Thymus (tissue), 11 donors: ENCODE measurements at regions not wholly inside any gene's neighbourhood (a gene's known extent, or its start where the extent isn't known, plus 50 kb on each side); places are given as distances from the start of the nearest gene placed in this dataset.

Source experiments
- DNase-seq, 9 donors: peaks; one replicate each; pipeline ENCODE4 v3.0.0-alpha.2; 2013; ENCODE audit warnings: low spot score in 9 of 9, low read depth in 6 of 9, missing footprints in 1 of 9
- H3K27ac ChIP-seq, 2 donors: one replicate each; pipeline ENCODE4 v1.5.1; 2013; ENCODE audit warnings: control low read depth in 1 of 2, low read depth in 1 of 2, low read length in 1 of 2, mild to moderate bottlenecking in 1 of 2, moderate library complexity in 1 of 2
- H3K27me3 ChIP-seq, 2 donors: one replicate each; pipeline ENCODE4 v1.5.1; 2013; ENCODE audit warnings: low read length in 1 of 2; ENCODE audit not compliant: control insufficient read depth in 2 of 2, insufficient read depth in 1 of 2
- H3K36me3 ChIP-seq, 2 donors: one replicate each; pipeline ENCODE4 v1.5.1; 2013; ENCODE audit warnings: low read length in 1 of 2, mild to moderate bottlenecking in 1 of 2, moderate library complexity in 1 of 2; ENCODE audit not compliant: control insufficient read depth in 2 of 2, insufficient read depth in 2 of 2
- H3K4me1 ChIP-seq, 2 donors: one replicate each; pipeline ENCODE4 v1.5.1; 2013; ENCODE audit warnings: low read length in 2 of 2; ENCODE audit not compliant: control insufficient read depth in 2 of 2, insufficient read depth in 2 of 2
- H3K4me3 ChIP-seq, 2 donors: one replicate each; pipeline ENCODE4 v1.5.1; 2013; ENCODE audit warnings: low read length in 2 of 2, control low read depth in 1 of 2, mild to moderate bottlenecking in 1 of 2
- H3K9me3 ChIP-seq, 2 donors: one replicate each; pipeline ENCODE4 v1.5.1; 2013; ENCODE audit warnings: low read length in 1 of 2, mild to moderate bottlenecking in 1 of 2; ENCODE audit not compliant: control insufficient read depth in 2 of 2, insufficient read depth in 1 of 2
- WGBS: extraction: QIAGEN DNeasy Blood & Tissue Kit; methylation state at CpG from one replicate; pipeline ENCODE4 v1.1.7; 2013; 5-methylcytosine and 5-hydroxymethylcytosine counted together
- donor health status: healthy.

GRCh38 chr6:48826901-48827701 is 636.0 kb downstream of the MMUT start:
- Histone ChIP-seq H3K4me1 (no peaks in the 10 kb centered on the region), H3K4me3 (no peak overlapping the region), H3K27ac (no peak overlapping the region), H3K9me3 (no peaks in the 10 kb centered on the region), H3K36me3 (no peaks in the 10 kb centered on the region), H3K27me3 (no peaks in the 10 kb centered on the region)
- 92% methylated on average over 6 of the region's 6 CpGs for WGBS
- no peak for DNase-seq

GRCh38 chr6:48826152-48826515 is 636.9 kb downstream of the MMUT start:
- Histone ChIP-seq H3K4me1 (no peaks in the 10 kb centered on the region), H3K4me3 (no peak overlapping the region), H3K9me3 (no peaks in the 10 kb centered on the region), H3K36me3 (no peaks in the 10 kb centered on the region), H3K27ac (no peak overlapping the region), H3K27me3 (no peaks in the 10 kb centered on the region)
- whole genome bisulfite sequencing, result 89% methylated on average over 2 of the region's 2 CpGs
- DNase-seq, result no peak

GRCh38 chr6:48825501-48826151 is 637.4 kb downstream of the MMUT start:
- Histone ChIP-seq H3K4me1 (no peaks in the 10 kb centered on the region), H3K27me3 (no peaks in the 10 kb centered on the region), H3K9me3 (no peaks in the 10 kb centered on the region), H3K27ac (no peak overlapping the region), H3K4me3 (no peak overlapping the region), H3K36me3 (no peaks in the 10 kb centered on the region)
- 95% methylated on average over 3 of the region's 3 CpGs for WGBS
- DNase-seq, result no peak

- H3K27ac ChIP-seq, result no peak overlapping the region
- H3K9me3 ChIP-seq, result peaks cover 0 to 3% of the 10 kb centered on the region in 2 donors
- DNase-seq, result no peak
Measured at GRCh38 chr6:48818052-48818412, 645.0 kb downstream of the MMUT start.

GRCh38 chr6:48817333-48818051 is 645.6 kb downstream of the MMUT start:
- 89% methylated on average over 4 of the region's 4 CpGs for WGBS
- H3K27me3 ChIP-seq, result no peaks in the 10 kb centered on the region

More at GRCh38 chr6:48818052-48818412, 645.0 kb downstream of the MMUT start:
- no peak overlapping the region for H3K4me3 ChIP-seq
- H3K27me3 ChIP-seq, result no peaks in the 10 kb centered on the region
- no peaks in the 10 kb centered on the region for H3K36me3 ChIP-seq
- no peaks in the 10 kb centered on the region for H3K4me1 ChIP-seq

GRCh38 chr6:48814957-48815356 is 648.1 kb downstream of the MMUT start:
- H3K27ac ChIP-seq, result no peak overlapping the region
- no peak overlapping the region for H3K4me3 ChIP-seq
- H3K4me1 ChIP-seq, result no peaks in the 10 kb centered on the region
- H3K27me3 ChIP-seq, result no peaks in the 10 kb centered on the region
- H3K36me3 ChIP-seq, result no peaks in the 10 kb centered on the region
- no peak for DNase-seq
- H3K9me3 ChIP-seq, result peaks cover 0 to 3% of the 10 kb centered on the region in 2 donors

More at GRCh38 chr6:48817333-48818051, 645.6 kb downstream of the MMUT start:
- Histone ChIP-seq H3K4me3 (no peak overlapping the region), H3K4me1 (no peaks in the 10 kb centered on the region), H3K36me3 (no peaks in the 10 kb centered on the region), H3K9me3 (peaks cover 0 to 3% of the 10 kb centered on the region in 2 donors), H3K27ac (no peak overlapping the region)
- DNase-seq, result no peak

GRCh38 chr6:48813836-48814235 is 649.2 kb downstream of the MMUT start:
- WGBS, result 84% methylated on average over 3 of the region's 3 CpGs
- no peak for DNase-seq
- no peak overlapping the region for H3K4me3 ChIP-seq

GRCh38 chr6:48809700-48810099 is 653.4 kb downstream of the MMUT start:
- no peaks in the 10 kb centered on the region for H3K9me3 ChIP-seq
- no peak overlapping the region for H3K4me3 ChIP-seq
- H3K4me1 ChIP-seq, result no peaks in the 10 kb centered on the region
- no peak overlapping the region for H3K27ac ChIP-seq
- no peaks in the 10 kb centered on the region for H3K36me3 ChIP-seq
- no peak for DNase-seq
- WGBS, result 88% methylated on average over 2 of the region's 2 CpGs
- no peaks in the 10 kb centered on the region for H3K27me3 ChIP-seq

More at GRCh38 chr6:48813836-48814235, 649.2 kb downstream of the MMUT start:
- H3K27ac ChIP-seq, result no peak overlapping the region
- H3K4me1 ChIP-seq, result no peaks in the 10 kb centered on the region
- no peaks in the 10 kb centered on the region for H3K36me3 ChIP-seq
- H3K9me3 ChIP-seq, result peaks cover 0 to under 1% of the 10 kb centered on the region in 2 donors
- no peaks in the 10 kb centered on the region for H3K27me3 ChIP-seq

- DNase-seq, result no peak
Measured at GRCh38 chr6:48809245-48809644, 653.8 kb downstream of the MMUT start.

More at GRCh38 chr6:48809245-48809644, 653.8 kb downstream of the MMUT start:
- no peaks in the 10 kb centered on the region for H3K27me3 ChIP-seq
- H3K4me1 ChIP-seq, result no peaks in the 10 kb centered on the region
- H3K27ac ChIP-seq, result no peak overlapping the region
- H3K36me3 ChIP-seq, result no peaks in the 10 kb centered on the region
- H3K9me3 ChIP-seq, result no peaks in the 10 kb centered on the region
- WGBS, result 88% methylated on average over 4 of the region's 4 CpGs
- no peak overlapping the region for H3K4me3 ChIP-seq
